ENCODE measurements at regions not wholly inside any gene's neighbourhood (a gene's known extent, or its start where the extent isn't known, plus 50 kb on each side); places are given as distances from the start of the nearest gene placed in this dataset.

GRCh38 chr2:221134718-221135117 lies 437.4 kb downstream of the EPHA4 start:
- Histone ChIP-seq H3F3A (ENCODE audit: insufficient read depth, low read length) (no peaks in the 10 kb centered on the region), H3K36me3 (ENCODE audit: insufficient read depth, low read length) (no peaks in the 10 kb centered on the region), H3K4me2 (ENCODE audit: low read length) (no peak overlapping the region), H2AFZ (ENCODE audit: low read length) (no peak overlapping the region), H3K9me2 (ENCODE audit: low read depth, low read length) (no peaks in the 10 kb centered on the region), H3K27me3 (ENCODE audit: insufficient read depth, low read length) (no peaks in the 10 kb centered on the region), H3K9ac (ENCODE audit: low read length) (no peak overlapping the region), H3K4me3 (ENCODE audit: low read depth, low read length, poor library complexity, severe bottlenecking) (no peak overlapping the region), H3K27ac (ENCODE audit: low read depth, low read length, poor library complexity, severe bottlenecking) (no peak overlapping the region), H3K4me1 (ENCODE audit: insufficient read depth, low read length, severe bottlenecking) (no peaks in the 10 kb centered on the region), H4K20me1 (ENCODE audit: insufficient read depth, low read length) (no peaks in the 10 kb centered on the region), H3K9me3 (ENCODE audit: low read length) (no peaks in the 10 kb centered on the region), H3K79me2 (ENCODE audit: insufficient read depth, low read length) (no peaks in the 10 kb centered on the region)
- TF ChIP-seq EZH2 (IDR thresholded peaks at IDR 0.05; ENCODE audit: borderline replicate concordance, low read length): no peak
- no peak for TF ChIP-seq CTCF (IDR thresholded peaks at IDR 0.05; ENCODE audit: low read length)

- Histone ChIP-seq H4K20me1 (ENCODE audit: insufficient read depth, low read length) (no peaks in the 10 kb centered on the region), H3K27ac (ENCODE audit: low read depth, low read length, poor library complexity, severe bottlenecking) (no peak overlapping the region), H3K4me2 (ENCODE audit: low read length) (no peak overlapping the region)
Measured at GRCh38 chr2:221135699-221136098, 436.4 kb downstream of the EPHA4 start.

GRCh38 chr2:221137385-221137784 lies 434.7 kb downstream of the EPHA4 start:
- H2AFZ ChIP-seq (ENCODE audit: low read length): no peak overlapping the region

More at GRCh38 chr2:221135699-221136098, 436.4 kb downstream of the EPHA4 start:
- H2AFZ ChIP-seq (ENCODE audit: low read length): no peak overlapping the region
- TF ChIP-seq CTCF (IDR thresholded peaks at IDR 0.05; ENCODE audit: low read length): no peak
- TF ChIP-seq EZH2 (IDR thresholded peaks at IDR 0.05; ENCODE audit: borderline replicate concordance, low read length): no peak
- no peaks in the 10 kb centered on the region for H3K4me1 ChIP-seq (ENCODE audit: insufficient read depth, low read length, severe bottlenecking)
- no peaks in the 10 kb centered on the region for H3K9me3 ChIP-seq (ENCODE audit: low read length)
- H3F3A ChIP-seq (ENCODE audit: insufficient read depth, low read length): no peaks in the 10 kb centered on the region
- no peaks in the 10 kb centered on the region for H3K79me2 ChIP-seq (ENCODE audit: insufficient read depth, low read length)
- no peaks in the 10 kb centered on the region for H3K27me3 ChIP-seq (ENCODE audit: insufficient read depth, low read length)
- no peaks in the 10 kb centered on the region for H3K36me3 ChIP-seq (ENCODE audit: insufficient read depth, low read length)
- no peak overlapping the region for H3K4me3 ChIP-seq (ENCODE audit: low read depth, low read length, poor library complexity, severe bottlenecking)
- H3K9me2 ChIP-seq (ENCODE audit: low read depth, low read length): no peaks in the 10 kb centered on the region
- H3K9ac ChIP-seq (ENCODE audit: low read length): no peak overlapping the region

More at GRCh38 chr2:221137385-221137784, 434.7 kb downstream of the EPHA4 start:
- no peaks in the 10 kb centered on the region for H3F3A ChIP-seq (ENCODE audit: insufficient read depth, low read length)
- no peak overlapping the region for H3K27ac ChIP-seq (ENCODE audit: low read depth, low read length, poor library complexity, severe bottlenecking)
- no peaks in the 10 kb centered on the region for H4K20me1 ChIP-seq (ENCODE audit: insufficient read depth, low read length)
- H3K9me2 ChIP-seq (ENCODE audit: low read depth, low read length): no peaks in the 10 kb centered on the region
- no peaks in the 10 kb centered on the region for H3K36me3 ChIP-seq (ENCODE audit: insufficient read depth, low read length)
- H3K4me2 ChIP-seq (ENCODE audit: low read length): no peak overlapping the region
- H3K4me1 ChIP-seq (ENCODE audit: insufficient read depth, low read length, severe bottlenecking): no peaks in the 10 kb centered on the region
- H3K27me3 ChIP-seq (ENCODE audit: insufficient read depth, low read length): no peaks in the 10 kb centered on the region
- no peak for TF ChIP-seq EZH2 (IDR thresholded peaks at IDR 0.05; ENCODE audit: borderline replicate concordance, low read length)
- no peak for TF ChIP-seq CTCF (IDR thresholded peaks at IDR 0.05; ENCODE audit: low read length)
- H3K9me3 ChIP-seq (ENCODE audit: low read length): no peaks in the 10 kb centered on the region
- H3K79me2 ChIP-seq (ENCODE audit: insufficient read depth, low read length): no peaks in the 10 kb centered on the region
- H3K4me3 ChIP-seq (ENCODE audit: low read depth, low read length, poor library complexity, severe bottlenecking): no peak overlapping the region
- no peak overlapping the region for H3K9ac ChIP-seq (ENCODE audit: low read length)

Data from OCI-LY1 (cell line).